NOMO-1 treated with dmso at 0.1 percent for 144 hours (cell line): ENCODE measurements at regions not wholly inside any gene's neighbourhood (a gene's known extent, or its start where the extent isn't known, plus 50 kb on each side); places are given as distances from the start of the nearest gene placed in this dataset.

Experiments
- DNase-seq: peaks from one replicate; lab custom pipeline; 2025; ENCODE audit not compliant: unreplicated experiment; lab: John Stamatoyannopoulos, UW

- DNase-seq, result no peak
These were observed 157.6 kb upstream of the PLXNA4 start for GRCh38 chr7:132733860-132734259.

GRCh38 chr7:132732321-132732865, 156.1 kb upstream of the PLXNA4 start:
- no peak for DNase-seq

GRCh38 chr7:132730105-132730504, 153.8 kb upstream of the PLXNA4 start:
- no peak for DNase-seq

- no peak for DNase-seq
These were observed 147.3 kb upstream of the PLXNA4 start for GRCh38 chr7:132723506-132724081.

- DNase-seq, result no peak
These were observed 144.6 kb upstream of the PLXNA4 start for GRCh38 chr7:132720835-132721234.

- DNase-seq, result no peak
These were observed 137.6 kb upstream of the PLXNA4 start for GRCh38 chr7:132713893-132714292.

- no peak for DNase-seq
These were observed 133.8 kb upstream of the PLXNA4 start for GRCh38 chr7:132709971-132710567.

GRCh38 chr7:132708470-132708869, 132.2 kb upstream of the PLXNA4 start:
- DNase-seq, result no peak

GRCh38 chr7:132705146-132705545, 128.9 kb upstream of the PLXNA4 start:
- no peak for DNase-seq

GRCh38 chr7:132703742-132704141, 127.5 kb upstream of the PLXNA4 start:
- DNase-seq, result no peak

- DNase-seq, result no peak
These were observed 120.7 kb upstream of the PLXNA4 start for GRCh38 chr7:132697003-132697402.

- DNase-seq, result no peak
These were observed 120.1 kb upstream of the PLXNA4 start for GRCh38 chr7:132696332-132696731.

- DNase-seq, result no peak
These were observed 114.9 kb upstream of the PLXNA4 start for GRCh38 chr7:132691201-132691600.

- no peak for DNase-seq
These were observed 113.9 kb upstream of the PLXNA4 start for GRCh38 chr7:132690174-132690573.

- DNase-seq, result no peak
These were observed 111.7 kb upstream of the PLXNA4 start for GRCh38 chr7:132687981-132688383.

- DNase-seq, result no peak
These were observed 110.7 kb upstream of the PLXNA4 start for GRCh38 chr7:132687016-132687415.

GRCh38 chr7:132685277-132685676, 109.0 kb upstream of the PLXNA4 start:
- no peak for DNase-seq

- DNase-seq, result no peak
These were observed 107.8 kb upstream of the PLXNA4 start for GRCh38 chr7:132683896-132684690.

GRCh38 chr7:132681951-132682350, 105.7 kb upstream of the PLXNA4 start:
- no peak for DNase-seq

GRCh38 chr7:132680590-132680989, 104.3 kb upstream of the PLXNA4 start:
- DNase-seq, result no peak

GRCh38 chr7:132678656-132679055, 102.4 kb upstream of the PLXNA4 start:
- DNase-seq, result no peak

- DNase-seq, result no peak
These were observed 101.6 kb upstream of the PLXNA4 start for GRCh38 chr7:132677918-132678317.
